NCI-H1417 treated with DMSO at 0.1 percent for 48 hours (cell line): ENCODE measurements at regions not wholly inside any gene's neighbourhood (a gene's known extent, or its start where the extent isn't known, plus 50 kb on each side); places are given as distances from the start of the nearest gene placed in this dataset.
"Not testable (repeated sequence)": the region's sequence is repeated elsewhere in the genome, so short reads cannot be mapped to it uniquely, and the experiment has no call there.

Source experiments
- DNase-seq: peaks from one replicate; lab custom pipeline; 2025; lab: John Stamatoyannopoulos, UW

- no peak for DNase-seq
These were observed 273.4 kb upstream of the TMEFF2 start for GRCh38 chr2:192467953-192468660.

GRCh38 chr2:192465141-192465540 lies 270.4 kb upstream of the TMEFF2 start:
- DNase-seq: no peak

GRCh38 chr2:192459422-192459821 lies 264.7 kb upstream of the TMEFF2 start:
- no peak for DNase-seq

- no peak for DNase-seq
These were observed 254.1 kb upstream of the TMEFF2 start for GRCh38 chr2:192448881-192449280.

GRCh38 chr2:192444286-192444838 lies 249.6 kb upstream of the TMEFF2 start:
- DNase-seq: no peak

GRCh38 chr2:192443831-192444230 lies 249.1 kb upstream of the TMEFF2 start:
- no peak for DNase-seq

- DNase-seq: no peak
These were observed 243.5 kb upstream of the TMEFF2 start for GRCh38 chr2:192438239-192438638.

GRCh38 chr2:192437653-192438052 lies 242.9 kb upstream of the TMEFF2 start:
- DNase-seq: no peak

GRCh38 chr2:192424243-192424642 lies 229.5 kb upstream of the TMEFF2 start:
- no peak for DNase-seq

GRCh38 chr2:192419786-192420185 lies 225.1 kb upstream of the TMEFF2 start:
- DNase-seq: no peak

GRCh38 chr2:192416060-192416459 lies 221.3 kb upstream of the TMEFF2 start:
- DNase-seq: no peak

GRCh38 chr2:192414794-192415193 lies 220.1 kb upstream of the TMEFF2 start:
- DNase-seq: no peak

GRCh38 chr2:192413812-192414681 lies 219.3 kb upstream of the TMEFF2 start:
- DNase-seq: no peak

GRCh38 chr2:192412866-192413265 lies 218.1 kb upstream of the TMEFF2 start:
- not testable (repeated sequence) for DNase-seq

- DNase-seq: no peak
These were observed 217.7 kb upstream of the TMEFF2 start for GRCh38 chr2:192412394-192412793.

- DNase-seq: no peak
These were observed 217.0 kb upstream of the TMEFF2 start for GRCh38 chr2:192411755-192412154.

GRCh38 chr2:192410319-192410718 lies 215.6 kb upstream of the TMEFF2 start:
- no peak for DNase-seq

- DNase-seq: no peak
These were observed 213.0 kb upstream of the TMEFF2 start for GRCh38 chr2:192407692-192408091.

GRCh38 chr2:192398236-192398635 lies 203.5 kb upstream of the TMEFF2 start:
- no peak for DNase-seq

GRCh38 chr2:192394605-192395004 lies 199.9 kb upstream of the TMEFF2 start:
- DNase-seq: no peak

GRCh38 chr2:192391041-192391440 lies 196.3 kb upstream of the TMEFF2 start:
- DNase-seq: no peak

- no peak for DNase-seq
These were observed 195.7 kb upstream of the TMEFF2 start for GRCh38 chr2:192390401-192390800.

GRCh38 chr2:192384191-192384590 lies 189.5 kb upstream of the TMEFF2 start:
- not testable (repeated sequence) for DNase-seq
